ENCODE measurements at regions not wholly inside any gene's neighbourhood (a gene's known extent, or its start where the extent isn't known, plus 50 kb on each side); places are given as distances from the start of the nearest gene placed in this dataset.

DNA sequence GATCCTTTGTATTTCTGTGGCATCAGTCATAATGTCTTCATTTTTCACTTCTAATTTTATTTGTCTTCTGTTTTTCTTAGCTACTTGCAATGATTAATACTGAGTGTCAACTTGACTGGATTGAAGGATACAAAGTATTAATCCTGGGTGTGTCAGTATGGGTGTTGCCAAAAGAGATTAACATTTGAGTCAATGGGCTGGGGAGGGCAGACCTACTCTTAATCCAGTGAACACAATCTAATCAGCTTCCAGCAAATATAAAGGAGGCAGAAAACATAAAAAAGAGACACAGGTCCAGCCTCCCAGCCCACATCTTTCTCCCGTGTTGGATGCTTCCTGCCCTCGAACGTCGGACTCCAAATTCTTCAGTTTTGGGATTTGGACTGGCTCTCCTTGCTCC lies 640.9 kb upstream of the MIR17HG start:
- Histone ChIP-seq H3K4me1 (ENCODE audit: control insufficient read depth in 4 of 4, insufficient read depth in 4 of 4, low read length in 3 of 4) (no peaks in the 10 kb centered on the region), H3K27me3 (ENCODE audit: control insufficient read depth in 4 of 4, insufficient read depth in 4 of 4, low read length in 3 of 4) (no peaks in the 10 kb centered on the region), H3K36me3 (ENCODE audit: control insufficient read depth in 4 of 4, insufficient read depth in 3 of 4, low read depth in 1 of 4, low read length in 3 of 4) (no peaks in the 10 kb centered on the region), H3K27ac (ENCODE audit: low read depth in 1 of 2, low read length in 2 of 2) (no peak overlapping the region), H3K9ac (ENCODE audit: low read depth in 1 of 2, low read length in 2 of 2) (no peak overlapping the region), H3K4me3 (ENCODE audit: low read depth in 1 of 3, low read length in 3 of 3) (no peak overlapping the region), H3K9me3 (ENCODE audit: control insufficient read depth in 4 of 4, low read length in 3 of 4) (peaks cover 0 to 3% (median 0%) of the 10 kb centered on the region in 4 donors)
- 92% methylated on average over 4 of the region's 4 CpGs for WGBS
- TF ChIP-seq ZBTB33 (IDR thresholded peaks at IDR 0.05) (no peak), HNF4A (conservative IDR thresholded peaks at IDR 0.05) (no peak), FOXA2 (IDR thresholded peaks at IDR 0.05) (no peak), RAD21 (IDR thresholded peaks at IDR 0.05) (no peak), SP1 (IDR thresholded peaks at IDR 0.05) (no peak), YY1 (IDR thresholded peaks at IDR 0.05) (no peak), GABPA (IDR thresholded peaks at IDR 0.05 in 1 of 2, conservative IDR thresholded peaks at IDR 0.05 in 1 of 2) (no peak), JUND (IDR thresholded peaks at IDR 0.05) (no peak), REST (IDR thresholded peaks at IDR 0.05) (no peak), ATF3 (IDR thresholded peaks at IDR 0.05) (no peak), EGR1 (IDR thresholded peaks at IDR 0.05; ENCODE audit: low read depth in 2 of 2) (no peak), RXRA (IDR thresholded peaks at IDR 0.05) (no peak), HNF4G (IDR thresholded peaks at IDR 0.05) (no peak), TAF1 (conservative IDR thresholded peaks at IDR 0.05) (no peak), FOXA1 (IDR thresholded peaks at IDR 0.05) (no peak), NR2F2 (IDR thresholded peaks at IDR 0.05) (no peak), CTCF (IDR thresholded peaks at IDR 0.05; ENCODE audit: low read depth, low read length, missing input control) (no peak)
- TF ChIP-seq, protein P1, sequence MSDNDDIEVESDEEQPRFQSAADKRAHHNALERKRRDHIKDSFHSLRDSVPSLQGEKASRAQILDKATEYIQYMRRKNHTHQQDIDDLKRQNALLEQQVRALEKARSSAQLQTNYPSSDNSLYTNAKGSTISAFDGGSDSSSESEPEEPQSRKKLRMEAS (IDR thresholded peaks at IDR 0.05), result no peak
- DNase-seq (ENCODE audit: low spot score), result no peak

Data from liver (tissue), 8 donors.